SKM-1 treated with dmso at 0.1 percent for 144 hours (cell line): ENCODE measurements at regions not wholly inside any gene's neighbourhood (a gene's known extent, or its start where the extent isn't known, plus 50 kb on each side); places are given as distances from the start of the nearest gene placed in this dataset.
A peak's percentile ranks its signal among the peaks of the same experiment; 100 is the strongest.
"Not testable (repeated sequence)": the region's sequence is repeated elsewhere in the genome, so short reads cannot be mapped to it uniquely, and the experiment has no call there.

Experiments used
- DNase-seq: peaks from one replicate; lab custom pipeline; 2025; ENCODE audit not compliant: unreplicated experiment; lab: John Stamatoyannopoulos, UW

DNA sequence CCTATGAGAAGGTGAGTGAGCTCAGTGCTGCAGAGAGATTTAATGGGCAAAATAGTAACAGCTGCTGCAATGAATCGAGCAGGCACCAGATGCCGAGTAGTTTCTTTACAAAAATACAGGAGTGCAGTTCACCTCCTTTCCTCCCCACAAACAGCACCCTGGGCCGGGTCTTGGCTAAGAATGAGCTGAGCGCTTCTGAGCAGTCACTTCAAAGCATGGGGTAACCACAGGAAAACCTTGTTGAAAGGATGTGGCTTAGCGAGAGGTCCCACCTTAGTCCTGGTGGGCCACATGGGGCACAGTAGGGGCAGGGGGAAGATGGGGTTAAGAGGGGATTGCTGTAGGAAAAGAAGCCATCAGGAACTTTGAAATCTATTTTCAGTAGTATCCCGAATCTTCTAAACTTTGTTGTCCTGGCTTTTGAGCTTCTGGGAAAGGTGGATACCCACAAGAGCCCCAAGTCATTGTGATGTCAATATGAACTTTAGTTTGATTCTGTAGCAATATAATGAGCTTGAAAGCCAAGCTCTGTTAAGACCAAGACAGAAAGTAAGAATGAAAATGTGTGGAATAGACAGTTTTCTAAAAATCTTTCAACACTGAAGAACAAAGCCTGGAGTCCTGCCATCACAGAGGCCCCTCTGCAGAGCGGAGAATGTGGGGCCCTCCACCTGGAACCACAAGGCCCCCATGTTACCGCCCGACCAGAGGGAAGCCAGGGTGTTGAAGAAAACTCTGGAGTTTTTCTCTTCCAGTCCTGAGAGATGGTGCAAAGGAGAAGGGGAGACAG, 101.0 kb upstream of the ZNF236 start:
- DNase-seq = no peak

- DNase-seq = peak; percentile 9
These were observed 101.7 kb upstream of the ZNF236 start for GRCh38 chr18:76720683-76721082.

- no peak for DNase-seq
These were observed 107.2 kb upstream of the ZNF236 start for GRCh38 chr18:76715012-76715610.

DNA sequence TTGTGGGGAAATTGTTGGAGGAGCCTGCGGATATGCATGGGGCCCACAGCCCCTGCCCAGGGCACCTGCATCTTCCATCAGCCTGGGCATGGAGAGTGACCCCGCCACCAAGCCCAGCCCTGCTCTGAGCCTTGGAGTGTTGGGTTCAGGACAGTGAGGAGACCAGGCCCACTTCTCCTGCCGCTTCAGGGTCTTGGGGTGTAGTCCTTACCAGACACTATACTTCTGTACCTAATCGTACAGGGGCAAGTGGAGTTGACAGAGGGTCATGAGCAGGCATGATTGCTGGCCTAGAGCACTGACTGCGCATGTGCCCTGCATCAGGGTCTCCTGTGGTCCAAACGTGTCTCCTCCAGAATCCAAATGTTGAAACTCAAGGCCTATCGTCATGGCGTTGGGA, 108.9 kb upstream of the ZNF236 start:
- DNase-seq = no peak

DNA sequence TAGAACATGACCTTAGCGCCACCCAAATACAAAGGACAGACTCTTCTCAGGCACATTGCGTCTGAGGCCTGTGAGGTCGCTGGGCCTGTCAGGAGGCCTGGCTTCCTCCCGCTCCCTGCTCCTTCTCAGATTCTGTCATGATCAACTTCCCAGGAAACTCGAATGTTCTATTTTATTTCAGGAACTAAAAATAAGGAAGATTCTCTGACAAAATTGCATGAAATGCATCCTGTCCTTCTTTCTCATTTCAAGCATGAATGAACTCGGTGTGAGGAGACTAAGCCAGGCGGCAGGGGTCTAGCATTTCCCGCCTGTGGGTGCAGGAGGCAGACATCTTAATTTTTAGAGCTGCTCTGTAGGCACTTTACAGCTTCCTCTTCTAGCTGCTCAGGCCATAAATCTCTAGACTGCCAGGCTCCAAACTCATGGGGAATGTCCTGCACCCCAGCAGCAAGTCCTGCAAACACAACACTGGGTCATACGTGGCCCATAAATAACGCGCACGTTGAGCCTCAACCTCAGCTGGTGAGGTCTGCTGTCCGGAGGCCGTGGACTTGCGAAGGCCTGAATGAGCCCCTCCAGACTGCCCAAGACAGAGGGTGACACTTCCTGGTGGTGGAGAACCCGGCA, 109.7 kb upstream of the ZNF236 start:
- DNase-seq = no peak

DNA sequence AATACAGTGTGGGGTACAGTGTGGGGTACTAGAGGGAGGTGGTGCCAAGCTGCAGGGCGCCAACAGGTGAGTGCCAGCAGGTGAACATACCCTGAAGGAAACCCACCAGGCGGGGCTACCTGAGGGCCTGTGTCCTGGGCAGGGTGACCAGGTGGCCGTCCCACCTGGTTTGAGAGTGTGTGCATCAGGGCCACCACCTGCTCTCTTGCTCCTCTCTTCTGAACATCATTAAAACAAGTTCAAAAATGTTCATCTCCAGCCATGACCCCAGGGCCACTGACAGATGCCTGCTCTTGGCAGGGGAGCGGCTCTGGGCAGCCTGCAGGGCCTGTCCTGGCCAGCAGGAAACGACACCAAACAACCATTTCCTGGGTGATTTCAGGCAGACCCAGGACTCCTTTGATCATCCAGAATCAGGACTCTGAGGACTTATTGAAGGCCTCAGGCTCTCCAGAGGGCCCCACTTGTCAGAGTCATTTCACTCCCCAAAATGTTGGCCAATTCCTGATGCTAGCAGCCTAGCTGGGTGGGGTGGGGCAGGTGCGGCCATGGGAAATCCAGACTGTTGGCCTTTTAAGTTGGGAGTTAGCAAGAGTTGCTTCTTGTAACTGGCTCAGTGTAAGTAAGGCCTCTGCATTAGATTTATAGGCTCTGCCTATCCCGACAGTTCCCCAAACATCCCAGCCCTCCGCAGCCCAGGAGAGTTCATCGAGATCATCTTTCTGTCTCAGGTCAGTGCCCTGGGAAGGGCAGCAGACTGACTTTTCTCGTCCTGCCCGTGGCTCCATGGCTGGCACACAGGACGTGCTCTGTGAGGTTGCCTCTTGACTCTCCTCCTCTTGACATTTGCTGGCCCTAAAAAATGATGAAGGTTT, 111.5 kb upstream of the ZNF236 start:
- no peak for DNase-seq

GRCh38 chr18:76709659-76710645, 112.4 kb upstream of the ZNF236 start:
- DNase-seq = peak; percentile 71

DNA sequence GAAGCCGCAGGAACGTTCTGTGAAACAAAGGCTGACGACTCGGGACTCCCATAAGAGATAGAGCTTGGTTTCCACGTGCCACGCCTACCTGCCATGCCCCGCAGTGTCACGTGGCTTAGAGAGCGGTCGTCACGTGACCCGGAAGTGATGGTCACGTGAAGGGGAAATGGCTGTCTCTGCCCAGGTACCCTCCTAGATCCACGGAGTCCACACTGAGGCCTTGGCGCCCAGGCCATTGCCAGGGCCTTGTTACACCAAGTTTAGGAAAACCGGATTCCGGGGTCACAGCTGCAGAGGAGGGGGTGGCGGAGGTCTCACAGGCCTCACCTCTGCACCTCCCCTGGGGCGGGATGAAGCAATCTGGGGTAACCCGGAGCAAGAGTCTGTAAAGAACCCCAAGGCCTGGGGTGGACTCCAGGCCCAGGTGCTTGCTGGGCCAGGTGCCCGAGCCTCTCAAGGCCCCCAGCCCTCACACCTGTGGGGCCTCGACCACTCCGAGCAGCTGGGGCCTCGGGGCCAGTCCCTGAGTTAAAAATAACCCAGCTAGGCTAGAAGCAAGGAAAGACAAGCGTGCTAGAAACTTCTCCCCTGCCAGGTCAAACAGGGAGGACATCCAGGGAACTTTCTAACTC, 113.5 kb upstream of the ZNF236 start:
- no peak for DNase-seq

GRCh38 chr18:76708071-76708721, 114.2 kb upstream of the ZNF236 start:
- DNase-seq = no peak

GRCh38 chr18:76707534-76707933, 114.8 kb upstream of the ZNF236 start:
- no peak for DNase-seq

- DNase-seq = not testable (repeated sequence)
These were observed 117.8 kb upstream of the ZNF236 start for GRCh38 chr18:76704589-76704988.

GRCh38 chr18:76699923-76700322, 122.4 kb upstream of the ZNF236 start:
- no peak for DNase-seq

DNA sequence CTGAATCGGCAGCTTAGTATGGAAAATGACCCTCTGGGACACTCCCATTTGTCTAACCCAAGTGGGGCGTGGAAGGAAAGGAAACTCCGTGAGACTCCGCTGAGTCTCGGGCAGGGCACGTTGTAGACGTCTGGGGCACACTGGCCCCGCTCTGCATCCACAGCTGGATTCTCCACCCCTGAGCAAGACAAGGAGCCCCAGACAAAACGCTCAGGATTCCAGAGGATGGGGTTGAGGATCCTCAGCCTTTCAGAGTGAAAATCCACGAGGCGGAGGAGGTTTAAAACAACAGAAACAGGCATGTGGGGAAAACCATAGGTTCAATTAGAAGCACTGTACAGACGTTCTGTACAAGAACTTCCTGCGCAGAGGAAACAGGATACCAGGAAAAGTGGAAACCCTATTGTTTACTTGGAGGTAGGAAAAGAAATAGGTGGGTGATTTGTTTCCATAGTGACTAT, 124.9 kb upstream of the ZNF236 start:
- DNase-seq = no peak

DNA sequence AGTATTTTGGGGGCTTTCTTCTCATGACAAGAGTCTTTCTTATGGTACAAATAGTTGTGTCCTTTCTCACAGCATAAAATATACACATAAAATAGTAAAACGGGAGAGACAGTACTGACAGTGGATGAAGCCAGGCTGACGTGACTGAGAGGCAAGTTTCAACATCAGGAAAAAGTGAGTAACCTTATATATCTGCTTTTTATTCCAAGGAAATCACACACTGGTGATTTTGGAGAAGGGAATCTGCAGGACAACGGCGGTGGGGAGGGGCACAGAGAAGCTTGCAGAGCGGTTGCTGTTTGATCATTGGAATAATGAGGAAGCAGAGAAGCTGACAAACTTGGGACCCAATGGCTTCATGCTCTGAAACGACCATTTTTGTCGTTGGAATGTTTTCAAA, 130.6 kb upstream of the ZNF236 start:
- DNase-seq = no peak

DNA sequence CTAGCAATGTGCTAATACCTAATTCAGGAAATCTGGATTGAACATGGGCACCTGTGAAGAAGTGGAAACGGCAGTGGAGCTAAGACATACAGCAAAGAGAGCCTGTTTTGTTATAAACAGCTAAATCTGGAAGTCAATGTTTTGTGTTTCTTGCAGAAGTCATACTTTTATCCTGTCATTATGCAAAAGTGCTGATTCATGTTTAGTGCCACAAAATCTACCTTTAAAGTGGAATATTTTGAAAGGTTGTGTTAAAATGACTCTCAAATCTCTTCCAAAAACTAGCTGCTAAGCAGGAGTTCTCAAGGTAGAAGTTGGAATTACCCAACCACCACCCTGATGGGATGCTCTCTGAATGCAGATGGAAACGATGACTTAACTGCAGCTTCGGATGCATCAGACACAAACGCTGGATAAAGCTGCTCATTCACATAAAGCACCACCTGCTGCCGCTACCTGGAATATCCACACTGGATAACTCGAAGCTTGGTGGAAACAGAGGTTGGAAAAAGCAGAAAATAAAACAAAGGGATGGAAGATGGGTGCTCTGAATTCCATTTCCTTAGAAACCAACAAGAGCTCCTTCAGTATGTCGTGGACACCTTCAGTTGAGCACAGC, 132.6 kb upstream of the ZNF236 start:
- DNase-seq = no peak

- DNase-seq = no peak
These were observed 133.5 kb upstream of the ZNF236 start for GRCh38 chr18:76688724-76689472.

- DNase-seq = no peak
These were observed 134.9 kb upstream of the ZNF236 start for GRCh38 chr18:76687304-76687962.
